PFSK-1 (cell line): ENCODE measurements at regions not wholly inside any gene's neighbourhood (a gene's known extent, or its start where the extent isn't known, plus 50 kb on each side); places are given as distances from the start of the nearest gene placed in this dataset.

Source experiments
- FOXP2 ChIP-seq: optimal IDR thresholded peaks from 2 replicates; pipeline ENCODE3; 2011; ENCODE audit warnings: borderline replicate concordance, control low read depth, inconsistent platforms; ENCODE audit not compliant: insufficient read depth; ENCODE audit errors: extremely low read length, extremely low read depth
- POLR2AphosphoS5 ChIP-seq: IDR thresholded peaks from 2 replicates; pipeline ENCODE4 v1.6.1; 2012; ENCODE audit warnings: low read depth, mild to moderate bottlenecking, control low read depth, low read length, moderate library complexity

GRCh38 chr2:129247751-129248150 lies 731.7 kb upstream of the RAB6C start:
- no peak for TF ChIP-seq POLR2AphosphoS5
- no peak for TF ChIP-seq FOXP2
